ENCODE measurements at regions not wholly inside any gene's neighbourhood (a gene's known extent, or its start where the extent isn't known, plus 50 kb on each side); places are given as distances from the start of the nearest gene placed in this dataset.

GRCh38 chr6:22468256-22468965 is 101.0 kb upstream of the HDGFL1 start:
- Histone ChIP-seq H3K27ac (ENCODE audit: low read depth, low read length, poor library complexity, severe bottlenecking) (no peak overlapping the region), H3K27me3 (ENCODE audit: insufficient read depth, low read length) (no peaks in the 10 kb centered on the region), H3K36me3 (ENCODE audit: insufficient read depth, low read length) (no peaks in the 10 kb centered on the region)

GRCh38 chr6:22470454-22471131 is 98.8 kb upstream of the HDGFL1 start:
- Histone ChIP-seq H3K27me3 (ENCODE audit: insufficient read depth, low read length) (no peaks in the 10 kb centered on the region), H3K9me3 (ENCODE audit: low read length) (no peaks in the 10 kb centered on the region), H4K20me1 (ENCODE audit: insufficient read depth, low read length) (no peaks in the 10 kb centered on the region), H3K4me3 (ENCODE audit: low read depth, low read length, poor library complexity, severe bottlenecking) (no peak overlapping the region), H3K36me3 (ENCODE audit: insufficient read depth, low read length) (no peaks in the 10 kb centered on the region), H2AFZ (ENCODE audit: low read length) (no peak overlapping the region), H3F3A (ENCODE audit: insufficient read depth, low read length) (no peaks in the 10 kb centered on the region), H3K27ac (ENCODE audit: low read depth, low read length, poor library complexity, severe bottlenecking) (peak overlapping the region; percentile 14), H3K79me2 (ENCODE audit: insufficient read depth, low read length) (no peaks in the 10 kb centered on the region), H3K9me2 (ENCODE audit: low read depth, low read length) (no peaks in the 10 kb centered on the region), H3K4me1 (ENCODE audit: insufficient read depth, low read length, severe bottlenecking) (peaks cover 15% of the 10 kb centered on the region), H3K9ac (ENCODE audit: low read length) (no peak overlapping the region), H3K4me2 (ENCODE audit: low read length) (no peak overlapping the region)
- TF ChIP-seq EZH2 (IDR thresholded peaks at IDR 0.05; ENCODE audit: borderline replicate concordance, low read length): no peak
- no peak for TF ChIP-seq CTCF (IDR thresholded peaks at IDR 0.05; ENCODE audit: low read length)

More at GRCh38 chr6:22468256-22468965, 101.0 kb upstream of the HDGFL1 start:
- no peak overlapping the region for H3K4me3 ChIP-seq (ENCODE audit: low read depth, low read length, poor library complexity, severe bottlenecking)
- H3F3A ChIP-seq (ENCODE audit: insufficient read depth, low read length): no peaks in the 10 kb centered on the region
- H4K20me1 ChIP-seq (ENCODE audit: insufficient read depth, low read length): no peaks in the 10 kb centered on the region
- 0 out of 2 replicates have a peak, but pooled peaks cover 3% of the 10 kb centered on the region for H3K9me3 ChIP-seq (ENCODE audit: low read length)
- TF ChIP-seq CTCF (IDR thresholded peaks at IDR 0.05; ENCODE audit: low read length) (no peak), EZH2 (IDR thresholded peaks at IDR 0.05; ENCODE audit: borderline replicate concordance, low read length) (no peak)
- H3K79me2 ChIP-seq (ENCODE audit: insufficient read depth, low read length): no peaks in the 10 kb centered on the region
- no peak overlapping the region for H2AFZ ChIP-seq (ENCODE audit: low read length)
- peaks cover 15% of the 10 kb centered on the region for H3K4me1 ChIP-seq (ENCODE audit: insufficient read depth, low read length, severe bottlenecking)
- H3K4me2 ChIP-seq (ENCODE audit: low read length): no peak overlapping the region
- no peaks in the 10 kb centered on the region for H3K9me2 ChIP-seq (ENCODE audit: low read depth, low read length)
- H3K9ac ChIP-seq (ENCODE audit: low read length): no peak overlapping the region

GRCh38 chr6:22471132-22471690 is 98.2 kb upstream of the HDGFL1 start:
- no peaks in the 10 kb centered on the region for H3K36me3 ChIP-seq (ENCODE audit: insufficient read depth, low read length)
- H3K27me3 ChIP-seq (ENCODE audit: insufficient read depth, low read length): no peaks in the 10 kb centered on the region
- H3K9ac ChIP-seq (ENCODE audit: low read length): no peak overlapping the region
- no peaks in the 10 kb centered on the region for H4K20me1 ChIP-seq (ENCODE audit: insufficient read depth, low read length)
- no peaks in the 10 kb centered on the region for H3F3A ChIP-seq (ENCODE audit: insufficient read depth, low read length)
- no peak overlapping the region for H2AFZ ChIP-seq (ENCODE audit: low read length)
- H3K4me2 ChIP-seq (ENCODE audit: low read length): no peak overlapping the region
- no peaks in the 10 kb centered on the region for H3K9me2 ChIP-seq (ENCODE audit: low read depth, low read length)
- H3K4me3 ChIP-seq (ENCODE audit: low read depth, low read length, poor library complexity, severe bottlenecking): no peak overlapping the region
- H3K9me3 ChIP-seq (ENCODE audit: low read length): no peaks in the 10 kb centered on the region
- no peaks in the 10 kb centered on the region for H3K79me2 ChIP-seq (ENCODE audit: insufficient read depth, low read length)
- TF ChIP-seq EZH2 (IDR thresholded peaks at IDR 0.05; ENCODE audit: borderline replicate concordance, low read length): no peak
- TF ChIP-seq CTCF (IDR thresholded peaks at IDR 0.05; ENCODE audit: low read length): no peak
- H3K27ac ChIP-seq (ENCODE audit: low read depth, low read length, poor library complexity, severe bottlenecking): no peak overlapping the region
- peaks cover 15% of the 10 kb centered on the region for H3K4me1 ChIP-seq (ENCODE audit: insufficient read depth, low read length, severe bottlenecking)
